IMR-90 (cell line): ENCODE measurements at regions not wholly inside any gene's neighbourhood (a gene's known extent, or its start where the extent isn't known, plus 50 kb on each side); places are given as distances from the start of the nearest gene placed in this dataset.

ENCODE experiments used
- ATAC-seq: fragments of 200-7000 bp; cut with Tn5 transposase; 2 replicates; pipeline ENCODE4 v1.9.1; 2020; ENCODE audit warnings: low read depth, mild to moderate bottlenecking, moderate library complexity
- BruUV-seq: library from RNA; stranded (reverse); fragments of 400-500 nt; replicated peaks from 2 replicates; lab custom pipeline; 2021; lab: Mats Ljungman, UMichigan
- CTCF ChIA-PET: fragments of 300-600 bp; formaldehyde crosslinking; extraction: SDS; loops from one replicate; lab custom pipeline; 2021; ENCODE audit warnings: antibody characterized with exemption; lab: Yijun Ruan, JAX
- POLR2A ChIA-PET: fragments of 300-600 bp; sonication (Branson Sonifier 250); formaldehyde crosslinking; loops from one replicate; lab custom pipeline; 2022; ENCODE audit warnings: antibody characterized with exemption; ENCODE audit not compliant: unreplicated experiment; lab: Charles Lee
- DNase-seq: peaks from one replicate; pipeline ENCODE4 v3.0.0; 2013
- H2AFZ ChIP-seq: replicated peaks from 2 replicates; pipeline ENCODE3; 2013; ENCODE audit warnings: low read length, mild to moderate bottlenecking; ENCODE audit not compliant: poor library complexity
- H2AK5ac ChIP-seq: 2 replicates; pipeline ENCODE4 v1.6.1; 2013; ENCODE audit warnings: low read depth, low read length, inconsistent platforms
- H2AK9ac ChIP-seq: replicated peaks from 2 replicates; pipeline ENCODE3; 2013; ENCODE audit warnings: mild to moderate bottlenecking, low read depth, low read length, moderate library complexity; ENCODE audit not compliant: poor library complexity
- H2BK120ac ChIP-seq: 2 replicates; pipeline ENCODE4 v1.6.1; 2013; ENCODE audit warnings: low read depth, low read length, inconsistent platforms
- H2BK15ac ChIP-seq: 3 replicates; pipeline ENCODE4 v1.6.1; 2013; ENCODE audit warnings: low read depth, low read length, inconsistent platforms
- H2BK20ac ChIP-seq: 2 replicates; pipeline ENCODE4 v1.6.1; 2013; ENCODE audit warnings: low read depth, mild to moderate bottlenecking, inconsistent platforms, low read length, moderate library complexity
- H2BK5ac ChIP-seq: 2 replicates; pipeline ENCODE4 v1.6.1; 2013; ENCODE audit warnings: mild to moderate bottlenecking, low read depth, low read length, inconsistent platforms; ENCODE audit not compliant: poor library complexity, severe bottlenecking
- H3K14ac ChIP-seq: replicated peaks from 2 replicates; pipeline ENCODE4 v1.6.1; 2013; ENCODE audit warnings: low read depth, low read length, inconsistent platforms
- H3K18ac ChIP-seq: 2 replicates; pipeline ENCODE4 v1.6.1; 2013; ENCODE audit warnings: low read depth, low read length, control low read depth
- H3K23ac ChIP-seq: 2 replicates; pipeline ENCODE4 v1.6.1; 2013; ENCODE audit warnings: low read depth, low read length, inconsistent platforms
- H3K27ac ChIP-seq: 2 replicates; pipeline ENCODE4 v1.5.1; 2013; ENCODE audit warnings: mild to moderate bottlenecking, control low read depth, low read length; ENCODE audit not compliant: insufficient read depth
- H3K27me3 ChIP-seq: 2 replicates; pipeline ENCODE4 v1.6.1; 2013; ENCODE audit warnings: low read length; ENCODE audit not compliant: control insufficient read depth, insufficient read depth
- H3K36me3 ChIP-seq: 2 replicates; pipeline ENCODE4 v1.6.1; 2013; ENCODE audit warnings: low read length, mixed read lengths; ENCODE audit not compliant: control insufficient read depth, insufficient read depth
- H3K4ac ChIP-seq: 2 replicates; pipeline ENCODE4 v1.6.1; 2013; ENCODE audit warnings: low read depth, low read length, inconsistent platforms
- H3K4me1 ChIP-seq: 2 replicates; pipeline ENCODE4 v1.6.1; 2013; ENCODE audit warnings: low read length, mixed read lengths; ENCODE audit not compliant: control insufficient read depth, insufficient read depth
- H3K4me2 ChIP-seq: 2 replicates; pipeline ENCODE4 v1.6.1; 2013; ENCODE audit warnings: low read depth, mild to moderate bottlenecking, control low read depth, low read length, moderate library complexity
- H3K4me3 ChIP-seq: 2 replicates; pipeline ENCODE4 v1.5.1; 2013; ENCODE audit warnings: low read depth, mild to moderate bottlenecking, control low read depth, low read length, moderate library complexity; ENCODE audit not compliant: insufficient read depth
- H3K56ac ChIP-seq: 2 replicates; pipeline ENCODE4 v1.6.1; 2013; ENCODE audit warnings: low read length, inconsistent platforms; ENCODE audit not compliant: insufficient read depth; ENCODE audit errors: extremely low read depth
- H3K79me1 ChIP-seq, 2 experiments: 2 replicates each; pipeline ENCODE4 v1.6.1; 2013; ENCODE audit warnings: low read length in 2 of 2, inconsistent platforms in 1 of 2, low read depth in 1 of 2
- H3K9ac ChIP-seq: 2 replicates; pipeline ENCODE4 v1.6.1; 2013; ENCODE audit warnings: low read depth, low read length, control low read depth
- H3K9me1 ChIP-seq: 2 replicates; pipeline ENCODE4 v1.6.1; 2013; ENCODE audit warnings: low read length, inconsistent platforms; ENCODE audit not compliant: insufficient read depth
- H3K9me3 ChIP-seq: 2 replicates; pipeline ENCODE4 v1.6.1; 2013; ENCODE audit warnings: low read length; ENCODE audit not compliant: control insufficient read depth, insufficient read depth
- H4K20me1 ChIP-seq: 2 replicates; pipeline ENCODE4 v1.6.1; 2013; ENCODE audit warnings: low read length, inconsistent platforms; ENCODE audit not compliant: insufficient read depth
- H4K5ac ChIP-seq: 2 replicates; pipeline ENCODE4 v1.6.1; 2013; ENCODE audit warnings: mild to moderate bottlenecking, low read depth, low read length, control low read depth
- H4K8ac ChIP-seq, 2 experiments: 2 replicates each; pipeline ENCODE4 v1.6.1; 2013; ENCODE audit warnings: low read depth in 2 of 2, low read length in 2 of 2, control low read depth in 1 of 2, inconsistent platforms in 1 of 2
- H4K91ac ChIP-seq: 2 replicates; pipeline ENCODE4 v1.6.1; 2013; ENCODE audit warnings: low read depth, low read length, inconsistent platforms; ENCODE audit not compliant: insufficient read depth
- CEBPB ChIP-seq: IDR thresholded peaks from 2 replicates; pipeline ENCODE4 v1.6.1; 2012; ENCODE audit warnings: low read depth, low read length, improper control_type of control experiment
- WGBS, 2 experiments: methylation state at CpG; one replicate each; pipeline versions ENCODE4 v1.1.5 to v1.1.7; 2013; ENCODE audit warnings: missing lambda C conversion rate in 2 of 2; ENCODE audit not compliant: insufficient read length in 1 of 2; ENCODE audit errors: extremely low coverage in 2 of 2; 5-methylcytosine and 5-hydroxymethylcytosine counted together
- dilution Hi-C: fragments of 300-500 bp; cut with HindIII; formaldehyde crosslinking; loops from one replicate; pipeline ENCODE4 v1.14.3; 2018; ENCODE audit warnings: low sequenced_read_pairs; ENCODE audit not compliant: unreplicated experiment
- in situ Hi-C: fragments of 300-500 bp; cut with MboI; formaldehyde crosslinking; loops from 3 replicates; pipeline ENCODE4 v1.14.3; 2019; ENCODE audit warnings: low sequenced_read_pairs, inconsistent platforms, mixed read lengths
- intact Hi-C: fragments of 100-400 bp; cut with micrococcal nuclease; formaldehyde crosslinking; loops from 2 replicates; pipeline ENCODE4 v1.10.0; 2022
- TF ChIP-seq, protein P1 (sequence below): fragments of 150-350 bp; IDR thresholded peaks from 2 replicates; pipeline ENCODE4 v1.6.1; 2016; ENCODE audit warnings: low read depth, mild to moderate bottlenecking, low read length, moderate library complexity, borderline replicate concordance

GRCh38 chr3:27976933-27977332 lies 254.8 kb upstream of the EOMES start:
- BruUV-seq, result no TSS peak
- no CpG with 5 or more reads among the region's 2 CpGs for WGBS, 2 experiments
- H2BK120ac ChIP-seq, result no peak overlapping the region

More at GRCh38 chr3:27976933-27977332, 254.8 kb upstream of the EOMES start:
- ChIA-PET POLR2A (no interaction called here), CTCF (no interaction called here)
- H4K91ac ChIP-seq, result no peak overlapping the region
- no peak overlapping the region for H2BK15ac ChIP-seq
- no peak overlapping the region for H4K5ac ChIP-seq
- H2AFZ ChIP-seq, result no peak overlapping the region
- H3K79me1 ChIP-seq, result no peaks in the 10 kb centered on the region
- no peak overlapping the region for H2BK5ac ChIP-seq
- no peak overlapping the region for H3K56ac ChIP-seq
- H4K8ac ChIP-seq, result no peak overlapping the region
- no peaks in the 10 kb centered on the region for H3K4me1 ChIP-seq
- H3K4me2 ChIP-seq, result no peak overlapping the region
- H3K18ac ChIP-seq, result no peak overlapping the region
- no peak overlapping the region for H2BK20ac ChIP-seq
- H3K36me3 ChIP-seq, result no peaks in the 10 kb centered on the region
- H2AK9ac ChIP-seq, result no peak overlapping the region
- no peak overlapping the region for H3K4me3 ChIP-seq
- dilution Hi-C loops (no loop called here), in situ Hi-C loops (no loop called here), intact Hi-C loops (no loop called here)
- H2AK5ac ChIP-seq, result no peak overlapping the region
- TF ChIP-seq, protein P1, sequence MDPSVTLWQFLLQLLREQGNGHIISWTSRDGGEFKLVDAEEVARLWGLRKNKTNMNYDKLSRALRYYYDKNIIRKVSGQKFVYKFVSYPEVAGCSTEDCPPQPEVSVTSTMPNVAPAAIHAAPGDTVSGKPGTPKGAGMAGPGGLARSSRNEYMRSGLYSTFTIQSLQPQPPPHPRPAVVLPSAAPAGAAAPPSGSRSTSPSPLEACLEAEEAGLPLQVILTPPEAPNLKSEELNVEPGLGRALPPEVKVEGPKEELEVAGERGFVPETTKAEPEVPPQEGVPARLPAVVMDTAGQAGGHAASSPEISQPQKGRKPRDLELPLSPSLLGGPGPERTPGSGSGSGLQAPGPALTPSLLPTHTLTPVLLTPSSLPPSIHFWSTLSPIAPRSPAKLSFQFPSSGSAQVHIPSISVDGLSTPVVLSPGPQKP, result no peak
- peak; percentile 69 for TF ChIP-seq CEBPB
- no peaks in the 10 kb centered on the region for H3K27me3 ChIP-seq
- no peaks in the 10 kb centered on the region for H3K9me3 ChIP-seq
- DNase-seq (peak; percentile 10), ATAC-seq (no peak)
- no peak overlapping the region for H3K27ac ChIP-seq
- no peak overlapping the region for H3K9ac ChIP-seq
- no peak overlapping the region for H3K23ac ChIP-seq
- H3K14ac ChIP-seq, result no peak overlapping the region
- H3K4ac ChIP-seq, result no peak overlapping the region
- H4K20me1 ChIP-seq, result no peaks in the 10 kb centered on the region
- H3K9me1 ChIP-seq, result no peaks in the 10 kb centered on the region
